ENCODE measurements at regions not wholly inside any gene's neighbourhood (a gene's known extent, or its start where the extent isn't known, plus 50 kb on each side); places are given as distances from the start of the nearest gene placed in this dataset.

GRCh38 chr7:68107968-68108367 lies 1111.3 kb downstream of the TYW1 start:
- Histone ChIP-seq H3K4me1 (no peaks in the 10 kb centered on the region), H3K4me3 (no peak overlapping the region), H3K27ac (no peak overlapping the region), H3K36me3 (no peaks in the 10 kb centered on the region), H3K27me3 (no peaks in the 10 kb centered on the region), H3K9me3 (no peaks in the 10 kb centered on the region)
- DNase-seq (no peak), ATAC-seq (ENCODE audit: low FRiP score in 2 of 2) (no peak)
- 58 to 79% methylated on average over 2 of the region's 2 CpGs for WGBS, 2 donors
- TF ChIP-seq POLR2A (IDR thresholded peaks at IDR 0.05) (no peak), EP300 (IDR thresholded peaks at IDR 0.05) (no peak), POLR2AphosphoS5 (IDR thresholded peaks at IDR 0.05) (no peak)
- TF ChIP-seq, protein P1, sequence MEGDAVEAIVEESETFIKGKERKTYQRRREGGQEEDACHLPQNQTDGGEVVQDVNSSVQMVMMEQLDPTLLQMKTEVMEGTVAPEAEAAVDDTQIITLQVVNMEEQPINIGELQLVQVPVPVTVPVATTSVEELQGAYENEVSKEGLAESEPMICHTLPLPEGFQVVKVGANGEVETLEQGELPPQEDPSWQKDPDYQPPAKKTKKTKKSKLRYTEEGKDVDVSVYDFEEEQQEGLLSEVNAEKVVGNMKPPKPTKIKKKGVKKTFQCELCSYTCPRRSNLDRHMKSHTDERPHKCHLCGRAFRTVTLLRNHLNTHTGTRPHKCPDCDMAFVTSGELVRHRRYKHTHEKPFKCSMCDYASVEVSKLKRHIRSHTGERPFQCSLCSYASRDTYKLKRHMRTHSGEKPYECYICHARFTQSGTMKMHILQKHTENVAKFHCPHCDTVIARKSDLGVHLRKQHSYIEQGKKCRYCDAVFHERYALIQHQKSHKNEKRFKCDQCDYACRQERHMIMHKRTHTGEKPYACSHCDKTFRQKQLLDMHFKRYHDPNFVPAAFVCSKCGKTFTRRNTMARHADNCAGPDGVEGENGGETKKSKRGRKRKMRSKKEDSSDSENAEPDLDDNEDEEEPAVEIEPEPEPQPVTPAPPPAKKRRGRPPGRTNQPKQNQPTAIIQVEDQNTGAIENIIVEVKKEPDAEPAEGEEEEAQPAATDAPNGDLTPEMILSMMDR (IDR thresholded peaks at IDR 0.05), result no peak

- no peaks in the 10 kb centered on the region for H3K4me1 ChIP-seq
- TF ChIP-seq, protein P1 (IDR thresholded peaks at IDR 0.05), result no peak
- TF ChIP-seq EP300 (IDR thresholded peaks at IDR 0.05) (no peak), POLR2AphosphoS5 (IDR thresholded peaks at IDR 0.05) (no peak), POLR2A (IDR thresholded peaks at IDR 0.05) (no peak)
- WGBS, 2 donors, result 70 to 72% methylated on average over 6 of the region's 6 CpGs
- H3K9me3 ChIP-seq, result no peaks in the 10 kb centered on the region
- no peaks in the 10 kb centered on the region for H3K27me3 ChIP-seq
- H3K4me3 ChIP-seq, result no peak overlapping the region
- H3K27ac ChIP-seq, result no peak overlapping the region
- ATAC-seq (ENCODE audit: low FRiP score in 2 of 2) (no peak), DNase-seq (no peak)
- H3K36me3 ChIP-seq, result no peaks in the 10 kb centered on the region
Observed at GRCh38 chr7:68109299-68109698, 1112.7 kb downstream of the TYW1 start.

DNA sequence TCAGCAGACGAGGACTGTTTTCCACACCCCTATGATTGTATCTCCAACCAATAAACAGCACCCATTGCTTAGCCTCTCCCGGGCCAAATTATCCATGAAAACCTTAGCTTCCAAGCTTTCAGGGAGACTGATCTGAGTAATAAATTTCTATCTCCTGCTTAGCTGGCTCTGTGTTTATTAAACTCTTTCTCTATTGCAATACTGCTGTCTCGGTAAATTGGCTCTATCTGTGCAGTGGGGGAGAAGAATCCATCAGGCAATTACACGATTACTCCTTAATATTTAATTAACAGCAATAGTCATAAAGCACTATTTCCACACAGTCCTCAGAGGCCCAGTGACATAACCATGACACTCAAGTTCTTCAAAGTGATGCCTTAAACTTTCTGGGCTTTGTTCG lies 1122.8 kb downstream of the TYW1 start:
- no peaks in the 10 kb centered on the region for H3K4me1 ChIP-seq
- no peaks in the 10 kb centered on the region for H3K27me3 ChIP-seq
- no peak overlapping the region for H3K4me3 ChIP-seq
- H3K36me3 ChIP-seq, result no peaks in the 10 kb centered on the region
- H3K9me3 ChIP-seq, result peaks cover 6 to 23% (median 12%) of the 10 kb centered on the region in 4 donors
- WGBS, 2 donors, result 93 to 94% methylated on average over 5 of the region's 5 CpGs
- no peak overlapping the region for H3K27ac ChIP-seq
- ATAC-seq (ENCODE audit: low FRiP score in 2 of 2) (no peak), DNase-seq (no peak)
- TF ChIP-seq POLR2A (IDR thresholded peaks at IDR 0.05) (no peak), POLR2AphosphoS5 (IDR thresholded peaks at IDR 0.05) (no peak), EP300 (IDR thresholded peaks at IDR 0.05) (no peak)
- TF ChIP-seq, protein P1 (IDR thresholded peaks at IDR 0.05), result no peak

DNA sequence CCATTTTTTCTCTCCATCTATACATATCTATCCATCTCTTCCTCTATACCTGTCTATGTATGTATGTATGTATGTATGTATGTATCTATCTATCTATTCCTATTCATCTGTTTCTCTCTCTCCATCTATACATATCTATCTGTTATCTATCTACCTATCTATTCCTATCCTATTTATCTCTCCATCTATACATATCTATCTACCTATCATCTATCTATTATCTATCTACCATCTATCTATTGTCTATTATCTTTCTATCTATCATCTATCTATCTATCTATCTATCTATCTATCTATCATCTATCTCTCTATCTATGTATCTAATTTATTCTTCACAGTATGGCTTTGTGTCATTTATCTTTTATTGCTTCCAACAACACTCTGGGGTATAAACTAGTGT lies 1124.4 kb downstream of the TYW1 start:
- no peak for TF ChIP-seq POLR2AphosphoS5 (IDR thresholded peaks at IDR 0.05)
- TF ChIP-seq, protein P1 (IDR thresholded peaks at IDR 0.05), result no peak
- no peak for TF ChIP-seq POLR2A (IDR thresholded peaks at IDR 0.05)
- no peak for TF ChIP-seq EP300 (IDR thresholded peaks at IDR 0.05)
- ATAC-seq (ENCODE audit: low FRiP score in 2 of 2), result no peak
- Histone ChIP-seq H3K9me3 (peaks cover 6 to 23% (median 12%) of the 10 kb centered on the region in 4 donors), H3K27me3 (no peaks in the 10 kb centered on the region), H3K27ac (no peak overlapping the region), H3K4me3 (no peak overlapping the region), H3K36me3 (no peaks in the 10 kb centered on the region), H3K4me1 (no peaks in the 10 kb centered on the region)
- no peak for DNase-seq

- Histone ChIP-seq H3K9me3 (peaks cover 6 to 19% (median 12%) of the 10 kb centered on the region in 4 donors), H3K27me3 (no peaks in the 10 kb centered on the region), H3K4me1 (no peaks in the 10 kb centered on the region), H3K36me3 (no peaks in the 10 kb centered on the region), H3K4me3 (no peak overlapping the region), H3K27ac (no peak overlapping the region)
- WGBS, 2 donors, result 87 to 89% methylated on average over 9 of the region's 9 CpGs
- TF ChIP-seq POLR2AphosphoS5 (IDR thresholded peaks at IDR 0.05) (no peak), POLR2A (IDR thresholded peaks at IDR 0.05) (no peak), EP300 (IDR thresholded peaks at IDR 0.05) (no peak)
- TF ChIP-seq, protein P1 (IDR thresholded peaks at IDR 0.05), result no peak
- DNase-seq, result no peak
- no peak for ATAC-seq (ENCODE audit: low FRiP score in 2 of 2)
Observed at GRCh38 chr7:68121655-68122054, 1125.0 kb downstream of the TYW1 start.
